Stimulated activated effector memory CD8-positive, alpha-beta T cell treated with anti-CD3 and anti-CD28 coated beads, Interleukin-12 subunit alpha, Interleukin-12 subunit beta, amount 100 ng/mL, for 72 hours (primary cell): ENCODE measurements at regions not wholly inside any gene's neighbourhood (a gene's known extent, or its start where the extent isn't known, plus 50 kb on each side); places are given as distances from the start of the nearest gene placed in this dataset.

Source experiments
- ATAC-seq: fragments of 150-1000 bp; cut with Tn5 transposase; 2 replicates; pipeline ENCODE4 v1.10.0; 2021
- DNase-seq, 2 donors: peaks; one replicate each; pipeline ENCODE4 v3.0.0; 2021 to 2022; ENCODE audit warnings: low spot score in 2 of 2
- H3K27ac Mint-ChIP-seq: one replicate; pipeline ENCODE4 v1.8.0; 2022; ENCODE audit warnings: mild to moderate bottlenecking, mixed read lengths
- H3K36me3 Mint-ChIP-seq: one replicate; pipeline ENCODE4 v1.8.0; 2022; ENCODE audit warnings: mild to moderate bottlenecking, mixed read lengths
- H3K4me1 Mint-ChIP-seq: one replicate; pipeline ENCODE4 v1.8.0; 2022; ENCODE audit warnings: mixed read lengths
- H3K4me3 Mint-ChIP-seq: one replicate; pipeline ENCODE4 v1.8.0; 2022; ENCODE audit warnings: mild to moderate bottlenecking, mixed read lengths
- H3K9me3 Mint-ChIP-seq: one replicate; pipeline ENCODE4 v1.8.0; 2022; ENCODE audit warnings: mixed read lengths

DNA sequence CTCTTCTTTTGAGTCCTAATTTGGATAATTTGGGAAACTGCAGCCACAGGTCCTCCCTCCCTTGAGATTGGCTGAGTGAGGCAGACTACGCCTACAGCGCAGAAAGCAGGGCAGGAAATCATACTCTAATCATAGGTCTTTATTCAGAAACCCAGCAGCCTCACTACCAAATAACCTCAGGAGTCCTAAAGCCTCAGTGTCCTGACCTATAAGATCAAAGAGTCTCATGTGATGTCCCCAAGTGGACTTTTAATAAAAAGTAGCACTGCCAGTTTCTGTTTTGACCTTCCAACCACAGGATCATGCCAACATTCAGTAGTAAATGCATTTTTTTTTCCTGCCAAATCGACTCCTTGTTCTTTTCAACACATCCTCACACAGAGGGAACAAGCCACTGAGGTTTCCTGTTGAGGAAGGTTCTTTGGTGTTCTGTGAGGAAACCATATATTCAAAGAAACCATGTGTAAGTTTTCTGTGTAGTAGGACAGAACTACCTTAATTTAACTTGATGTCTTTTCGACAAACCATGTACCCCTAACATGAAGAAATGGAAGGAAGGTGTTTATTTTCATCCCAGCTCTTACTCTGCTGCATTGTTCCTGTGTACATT, 72.2 kb downstream of the VCPKMT start:
- Mint-ChIP-seq H3K36me3 (peaks cover 15% of the 10 kb centered on the region), H3K4me1 (peaks cover 74% of the 10 kb centered on the region), H3K4me3 (peak overlapping the region; percentile 56), H3K9me3 (peaks cover 3% of the 10 kb centered on the region), H3K27ac (peak overlapping the region; percentile 90)
- peak; percentile 29 for ATAC-seq
- DNase-seq: no peak

DNA sequence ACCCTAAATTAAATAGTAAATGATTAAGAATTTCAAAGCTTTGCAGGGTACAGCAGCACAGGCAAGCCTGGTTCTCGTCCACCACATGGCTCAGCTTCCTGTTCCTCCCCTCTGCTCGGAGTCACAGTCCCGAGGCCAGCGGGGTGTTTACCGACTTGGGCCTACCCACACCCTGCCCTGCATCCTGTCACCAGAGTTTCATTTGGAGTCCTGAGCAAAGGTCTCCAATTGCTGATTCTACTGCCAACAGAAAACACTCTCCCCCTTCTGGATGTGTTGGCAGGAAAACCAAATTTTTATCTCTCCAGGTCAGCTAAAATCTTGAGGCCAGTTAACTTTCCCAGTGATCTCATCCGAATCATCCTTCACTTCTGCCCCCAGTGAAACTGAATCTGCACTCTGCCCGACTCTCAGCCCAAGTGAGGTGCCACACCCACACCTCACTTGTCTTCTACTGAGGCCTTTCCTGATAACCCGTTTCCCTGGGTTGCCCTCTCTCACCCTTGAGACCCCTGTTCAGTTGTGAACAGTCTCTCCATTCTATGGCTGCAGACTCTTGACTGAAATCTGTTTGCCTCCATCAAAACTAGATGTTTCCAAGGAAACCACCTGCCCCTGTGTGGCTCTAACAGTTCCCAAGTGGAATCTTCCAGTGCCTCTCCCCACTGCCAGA, 71.2 kb downstream of the VCPKMT start:
- H3K27ac Mint-ChIP-seq: peak overlapping the region; percentile 90
- peaks cover 12% of the 10 kb centered on the region for H3K36me3 Mint-ChIP-seq
- ATAC-seq (peak; percentile 94), DNase-seq (peak; percentile 42 to 83)
- H3K9me3 Mint-ChIP-seq: peaks cover 3% of the 10 kb centered on the region
- peak overlapping the region; percentile 56 for H3K4me3 Mint-ChIP-seq
- peaks cover 65% of the 10 kb centered on the region for H3K4me1 Mint-ChIP-seq

DNA sequence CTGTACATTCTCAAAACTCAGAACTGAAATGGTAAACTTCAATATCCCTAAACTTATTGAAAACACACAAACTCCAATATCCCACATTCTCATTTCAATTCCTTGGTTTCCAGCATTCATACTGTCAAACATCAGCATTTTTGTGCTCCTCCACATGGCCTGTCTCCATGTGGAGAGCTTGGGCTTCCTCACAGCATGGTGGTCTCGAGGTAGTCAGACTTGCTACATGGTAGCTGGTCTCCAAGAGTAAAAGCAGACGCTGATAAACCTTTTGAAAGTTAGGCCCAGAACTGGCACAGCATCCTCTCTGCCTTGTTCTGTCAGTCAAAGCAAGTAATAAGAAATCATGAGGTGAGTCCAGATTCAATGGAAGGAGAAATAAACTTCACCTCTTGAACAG, 70.5 kb downstream of the VCPKMT start:
- Mint-ChIP-seq H3K36me3 (peaks cover 5% of the 10 kb centered on the region), H3K9me3 (peaks cover 3% of the 10 kb centered on the region), H3K27ac (peak overlapping the region; percentile 90), H3K4me3 (peak overlapping the region; percentile 56), H3K4me1 (peaks cover 58% of the 10 kb centered on the region)
- no peak for DNase-seq
- no peak for ATAC-seq

DNA sequence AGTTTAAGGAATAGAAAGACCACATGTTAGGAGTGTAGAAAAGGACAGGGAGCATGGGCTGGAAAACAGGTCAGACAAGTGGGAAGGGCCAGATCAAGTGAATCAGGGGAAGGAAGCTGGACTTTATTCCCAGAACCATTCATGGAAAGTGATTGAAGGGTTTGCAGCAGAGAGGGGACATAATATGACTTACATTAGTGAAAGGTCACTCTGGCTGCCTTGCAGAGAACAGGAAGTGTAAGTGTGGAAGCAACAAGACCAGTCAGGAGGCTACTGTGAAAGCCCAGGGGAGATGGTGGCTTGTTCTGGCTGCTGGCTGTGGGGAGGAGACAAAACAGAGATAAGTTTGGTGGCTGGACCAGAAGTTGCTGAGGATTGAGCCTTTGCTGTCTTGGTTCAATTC, 69.1 kb downstream of the VCPKMT start:
- H3K9me3 Mint-ChIP-seq: peaks cover 3% of the 10 kb centered on the region
- H3K4me1 Mint-ChIP-seq: peaks cover 46% of the 10 kb centered on the region
- ATAC-seq (no peak), DNase-seq (no peak)
- peak overlapping the region; percentile 2 for H3K27ac Mint-ChIP-seq
- H3K4me3 Mint-ChIP-seq: no peak overlapping the region
- peaks cover 14% of the 10 kb centered on the region for H3K36me3 Mint-ChIP-seq

DNA sequence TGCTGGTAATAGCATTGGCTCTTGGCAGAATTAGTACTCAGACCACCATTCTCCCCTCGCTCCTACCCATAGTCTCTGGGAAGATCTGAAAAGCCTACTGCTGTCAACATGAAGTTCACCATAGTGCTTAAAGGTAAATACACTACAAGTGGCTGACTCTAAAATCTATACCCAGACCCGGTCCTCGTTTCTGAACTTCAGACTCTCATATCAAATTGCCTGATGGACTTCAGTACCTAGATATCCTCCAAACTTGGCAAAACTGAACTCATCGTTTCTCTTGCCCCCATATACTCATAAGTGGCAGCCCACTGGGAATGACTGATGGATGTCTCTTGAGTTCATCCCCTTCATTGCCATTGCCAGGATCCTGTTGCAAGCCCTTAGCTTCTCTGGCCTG, 67.3 kb downstream of the VCPKMT start:
- Mint-ChIP-seq H3K4me1 (peaks cover 50% of the 10 kb centered on the region), H3K4me3 (no peak overlapping the region), H3K36me3 (peaks cover 22% of the 10 kb centered on the region), H3K27ac (no peak overlapping the region), H3K9me3 (peaks cover 3% of the 10 kb centered on the region)
- DNase-seq (no peak), ATAC-seq (no peak)

DNA sequence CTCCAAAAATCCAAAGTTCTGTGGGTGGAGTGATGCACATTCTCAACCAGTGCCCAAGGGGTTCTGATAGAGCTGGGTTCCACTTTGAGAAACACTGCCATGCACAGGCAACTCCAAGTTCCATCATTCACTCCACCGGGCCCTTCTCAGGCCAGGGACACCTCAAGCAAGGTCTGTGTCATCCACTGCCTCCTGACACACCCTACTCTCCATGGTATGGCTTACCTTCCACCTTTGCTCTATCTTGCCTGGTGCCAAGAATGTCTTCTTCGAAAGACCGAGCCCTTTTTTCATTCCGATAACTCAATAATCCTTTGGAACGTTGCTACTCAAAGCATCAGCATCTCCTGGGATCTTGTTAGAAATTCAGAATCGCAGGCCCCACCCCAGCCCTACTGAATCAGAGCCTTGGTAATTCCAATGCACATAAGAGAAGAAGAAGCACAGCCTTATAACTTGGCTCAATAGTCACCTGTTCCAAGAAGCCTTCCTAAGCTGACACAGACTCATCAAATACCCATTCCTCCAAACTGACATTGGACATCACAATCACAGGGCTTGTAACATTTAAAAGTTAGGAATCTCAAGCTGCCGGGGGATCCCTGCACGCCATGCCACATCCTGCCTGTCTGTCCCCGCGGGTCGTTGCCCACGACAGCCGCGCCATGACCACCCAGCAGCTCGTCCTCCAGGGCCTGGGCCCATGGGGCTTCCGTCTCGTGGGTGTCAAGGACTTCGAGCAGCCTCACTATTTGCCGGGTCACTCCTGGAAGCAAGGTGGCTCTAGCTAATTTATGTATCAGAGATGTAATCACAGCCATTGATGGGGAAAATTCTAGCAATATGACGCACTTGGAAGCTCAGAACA, 66.4 kb downstream of the VCPKMT start:
- H3K27ac Mint-ChIP-seq: peak overlapping the region; percentile 26

DNA sequence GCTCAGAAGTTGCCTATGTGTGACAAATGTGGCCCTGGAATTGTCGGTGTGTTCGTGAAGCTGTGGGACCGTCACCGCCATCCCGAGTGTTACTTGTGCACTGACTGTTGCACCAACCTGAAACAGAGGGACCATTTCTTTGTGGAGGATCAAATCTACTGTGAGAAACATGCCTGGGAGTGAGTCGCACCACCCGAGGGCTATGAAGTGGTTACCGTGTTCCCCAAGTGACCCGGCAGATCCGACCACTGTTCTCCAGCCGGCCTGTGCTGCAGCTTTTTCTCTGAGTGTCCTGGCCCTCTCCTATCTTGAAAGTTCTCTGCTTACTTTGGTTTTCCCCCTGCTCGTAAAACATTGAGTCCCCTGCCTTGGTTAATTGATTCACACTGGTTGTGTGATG, 65.3 kb downstream of the VCPKMT start:
- H3K27ac Mint-ChIP-seq: peak overlapping the region; percentile 39
- H3K4me1 Mint-ChIP-seq: peaks cover 32% of the 10 kb centered on the region
- H3K9me3 Mint-ChIP-seq: no peaks in the 10 kb centered on the region
- ATAC-seq (no peak), DNase-seq (no peak)
- H3K36me3 Mint-ChIP-seq: peaks cover 22% of the 10 kb centered on the region
- no peak overlapping the region for H3K4me3 Mint-ChIP-seq

More for the DNA sequence above, 66.4 kb downstream of the VCPKMT start:
- DNase-seq: no peak
- Mint-ChIP-seq H3K4me3 (no peak overlapping the region), H3K36me3 (peaks cover 22% of the 10 kb centered on the region), H3K4me1 (peaks cover 41% of the 10 kb centered on the region), H3K9me3 (peaks cover 3% of the 10 kb centered on the region)
- no peak for ATAC-seq

DNA sequence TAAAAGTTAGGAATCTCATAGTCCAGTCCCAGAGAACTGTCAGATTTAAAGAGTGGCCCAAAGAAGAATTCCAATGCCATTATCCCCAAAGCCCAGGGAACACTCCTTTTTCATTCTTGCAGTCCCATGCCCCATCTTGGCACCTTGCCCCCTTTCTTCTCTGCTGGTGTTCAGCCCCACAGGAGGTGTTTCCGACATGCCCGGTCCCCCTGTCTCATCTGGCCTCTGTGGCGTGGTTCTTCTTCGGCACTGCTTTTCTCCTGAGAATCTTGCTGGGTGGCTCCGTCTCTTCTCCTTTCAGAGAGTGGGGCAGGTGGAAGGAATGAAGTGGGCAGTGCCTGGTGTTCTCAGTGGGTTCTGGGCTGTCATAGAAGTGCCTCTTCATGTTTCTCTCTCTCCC, 64.7 kb downstream of the VCPKMT start:
- Mint-ChIP-seq H3K4me1 (peaks cover 32% of the 10 kb centered on the region), H3K27ac (peak overlapping the region; percentile 39)

DNA sequence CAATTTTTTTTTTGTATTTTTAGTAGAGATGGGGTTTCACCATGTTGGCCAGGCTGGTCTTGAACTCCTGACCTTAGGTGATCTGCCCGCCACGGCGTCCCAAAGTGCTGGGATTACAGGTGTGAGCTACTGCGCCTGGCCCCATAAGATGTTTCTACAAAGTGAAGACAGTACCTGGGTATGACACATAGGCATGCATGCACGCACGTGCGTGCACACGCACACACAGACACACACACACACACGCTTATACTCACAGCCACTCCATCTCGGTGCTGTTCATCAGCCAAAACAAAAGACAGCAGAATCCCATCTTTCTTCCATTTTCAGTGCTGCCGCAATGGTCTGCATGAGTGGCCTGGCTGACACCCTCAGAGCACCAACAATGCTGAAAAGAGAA, 63.9 kb downstream of the VCPKMT start:
- no peak overlapping the region for H3K4me3 Mint-ChIP-seq
- no peak for ATAC-seq
- no peaks in the 10 kb centered on the region for H3K9me3 Mint-ChIP-seq
- H3K36me3 Mint-ChIP-seq: peaks cover 21% of the 10 kb centered on the region
- H3K4me1 Mint-ChIP-seq: peaks cover 29% of the 10 kb centered on the region
- peak overlapping the region; percentile 39 for H3K27ac Mint-ChIP-seq
- no peak for DNase-seq

More for the DNA sequence above, 64.7 kb downstream of the VCPKMT start:
- Mint-ChIP-seq H3K36me3 (peaks cover 18% of the 10 kb centered on the region), H3K9me3 (no peaks in the 10 kb centered on the region), H3K4me3 (no peak overlapping the region)
- ATAC-seq: no peak
- no peak for DNase-seq

DNA sequence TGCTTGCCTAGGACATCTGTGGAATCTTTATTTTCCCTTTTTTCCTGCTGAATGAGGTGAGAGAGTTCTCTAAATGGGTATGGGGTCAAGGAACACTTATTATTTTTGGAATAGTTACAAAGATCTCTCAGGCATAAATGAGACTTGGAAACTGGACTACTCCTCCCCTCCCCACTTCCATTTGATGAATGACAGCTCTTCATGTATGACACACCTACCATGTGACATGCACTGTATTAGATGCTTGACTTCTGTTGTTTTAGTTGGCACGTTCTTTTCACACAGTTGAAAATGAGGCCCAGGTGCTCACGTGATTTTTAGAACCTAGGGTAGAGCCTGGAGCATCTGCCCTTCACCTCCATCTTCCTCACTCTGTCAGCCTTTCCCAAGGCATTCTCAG, 62.4 kb downstream of the VCPKMT start:
- ATAC-seq: no peak
- H3K4me1 Mint-ChIP-seq: peaks cover 35% of the 10 kb centered on the region
- DNase-seq: no peak
- no peak overlapping the region for H3K27ac Mint-ChIP-seq
- peaks cover 23% of the 10 kb centered on the region for H3K36me3 Mint-ChIP-seq
- H3K9me3 Mint-ChIP-seq: no peaks in the 10 kb centered on the region
- H3K4me3 Mint-ChIP-seq: no peak overlapping the region

DNA sequence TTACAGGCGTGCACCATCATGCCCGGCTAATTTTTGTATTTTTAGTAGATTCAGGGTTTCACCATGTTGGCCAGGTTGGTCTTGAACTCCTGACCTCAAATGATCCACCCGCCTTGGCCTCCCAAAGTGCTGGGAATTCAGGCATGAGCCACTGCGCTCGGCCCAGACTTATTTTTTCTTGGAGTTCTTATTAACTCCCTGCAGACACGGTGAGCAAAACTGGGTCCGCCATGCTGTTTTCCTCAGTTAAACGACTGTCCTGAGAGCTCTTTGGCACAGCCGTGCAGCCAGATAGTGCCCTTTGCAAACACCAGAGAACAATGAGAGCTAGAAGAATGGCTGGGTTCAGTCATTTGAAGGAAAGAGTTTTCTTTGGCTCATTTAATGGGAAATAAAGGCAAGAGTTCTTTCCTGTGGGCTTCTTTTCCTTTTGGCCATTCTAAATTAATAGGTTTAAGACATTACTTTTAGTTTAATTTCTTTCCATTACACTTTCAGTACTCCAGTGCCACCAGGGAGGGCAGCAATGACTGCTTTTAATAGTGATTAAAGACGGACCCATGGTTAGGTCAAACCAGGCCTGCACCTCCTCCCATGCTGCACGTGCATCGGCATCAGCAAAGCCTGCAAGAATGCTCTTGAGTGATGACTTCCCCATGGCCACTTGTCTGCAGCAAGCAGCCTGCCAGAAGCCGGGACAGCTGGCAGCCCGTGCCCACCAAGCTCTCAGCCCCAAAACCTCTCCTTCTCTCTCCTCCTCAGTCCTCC, 60.7 kb downstream of the VCPKMT start:
- H3K36me3 Mint-ChIP-seq: peaks cover 25% of the 10 kb centered on the region
- H3K9me3 Mint-ChIP-seq: no peaks in the 10 kb centered on the region
- ATAC-seq: no peak
- no peak overlapping the region for H3K4me3 Mint-ChIP-seq
- H3K27ac Mint-ChIP-seq: peak overlapping the region; percentile 85
- no peak for DNase-seq
- peaks cover 52% of the 10 kb centered on the region for H3K4me1 Mint-ChIP-seq

DNA sequence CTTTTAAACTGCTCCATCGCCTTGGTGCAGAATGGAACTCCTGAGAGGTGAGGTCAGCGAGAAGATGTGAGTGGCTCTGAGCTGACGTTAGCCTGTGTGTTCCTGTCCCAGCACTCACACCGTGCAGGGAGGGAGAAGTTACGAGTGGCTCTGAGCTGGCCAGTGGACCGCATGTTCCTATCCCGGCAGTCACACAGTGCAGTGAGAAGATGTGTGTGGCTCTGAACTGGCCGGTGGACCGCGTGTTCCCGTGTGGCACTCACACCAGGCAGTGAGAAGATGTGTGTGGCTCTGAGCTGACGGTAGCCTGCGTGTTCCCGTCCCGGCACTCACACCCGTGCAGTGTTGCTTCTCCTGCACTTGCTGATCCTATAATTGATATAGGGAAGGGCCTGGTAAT, 59.9 kb downstream of the VCPKMT start:
- Mint-ChIP-seq H3K36me3 (peaks cover 32% of the 10 kb centered on the region), H3K4me1 (peaks cover 60% of the 10 kb centered on the region), H3K27ac (peak overlapping the region; percentile 85), H3K4me3 (no peak overlapping the region), H3K9me3 (no peaks in the 10 kb centered on the region)
- ATAC-seq (no peak), DNase-seq (no peak)

DNA sequence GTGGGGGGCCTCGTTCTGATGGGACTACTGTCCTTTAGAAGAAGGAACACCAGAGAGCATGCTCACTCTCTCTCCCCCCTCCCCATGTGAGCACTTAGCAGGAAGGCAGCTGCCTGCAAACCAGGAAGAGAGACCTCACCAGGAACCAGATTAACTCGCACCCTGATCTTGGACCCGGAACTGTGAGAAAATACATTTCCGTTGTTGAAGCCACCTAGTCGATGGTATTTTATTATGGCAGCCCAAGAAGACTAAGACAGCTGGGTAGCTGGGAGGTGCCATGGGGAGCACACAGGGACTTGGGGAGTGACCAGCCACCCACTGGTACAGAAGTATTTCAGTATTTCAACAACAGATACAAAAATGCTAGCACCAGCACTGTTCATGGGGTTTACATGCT, 59.0 kb downstream of the VCPKMT start:
- DNase-seq (no peak), ATAC-seq (no peak)
- Mint-ChIP-seq H3K4me3 (no peak overlapping the region), H3K4me1 (peaks cover 66% of the 10 kb centered on the region), H3K9me3 (no peaks in the 10 kb centered on the region), H3K36me3 (peaks cover 30% of the 10 kb centered on the region), H3K27ac (peak overlapping the region; percentile 85)

DNA sequence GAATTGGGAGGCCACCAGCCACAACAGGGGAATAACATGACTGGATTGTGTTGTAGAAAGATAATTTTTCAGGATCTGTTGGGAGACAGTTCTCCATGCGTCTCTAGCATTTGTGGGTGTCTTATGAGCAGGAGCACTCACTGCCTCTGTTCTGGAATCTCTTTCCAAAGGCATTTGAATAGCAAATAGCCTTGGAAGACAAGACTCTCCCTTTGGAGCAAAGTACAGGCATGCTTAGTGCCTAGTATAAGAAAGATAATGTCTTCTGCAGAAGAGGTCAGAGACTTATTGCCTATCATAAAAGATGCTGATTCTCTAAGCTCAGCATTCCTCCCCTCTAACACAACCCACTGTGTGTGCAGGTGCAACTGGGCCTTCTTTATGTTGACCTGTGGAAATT, 58.3 kb downstream of the VCPKMT start:
- no peak overlapping the region for H3K4me3 Mint-ChIP-seq
- H3K27ac Mint-ChIP-seq: peak overlapping the region; percentile 85
- DNase-seq: no peak
- H3K36me3 Mint-ChIP-seq: peaks cover 26% of the 10 kb centered on the region
- no peaks in the 10 kb centered on the region for H3K9me3 Mint-ChIP-seq
- H3K4me1 Mint-ChIP-seq: peaks cover 70% of the 10 kb centered on the region
- ATAC-seq: no peak
